HCT116 (cell line): ENCODE measurements at regions not wholly inside any gene's neighbourhood (a gene's known extent, or its start where the extent isn't known, plus 50 kb on each side); places are given as distances from the start of the nearest gene placed in this dataset.

Experiments
- ATAC-seq: fragments of 200-7000 bp; cut with Tn5 transposase; 2 replicates; pipeline ENCODE4 v1.9.1; 2020; ENCODE audit warnings: mild to moderate bottlenecking, moderate library complexity
- BruUV-seq: library from RNA; stranded (reverse); fragments of 400-500 nt; replicated peaks from 2 replicates; lab custom pipeline; 2021; lab: Mats Ljungman, UMichigan
- CTCF ChIA-PET: fragments of 300-600 bp; sonication (Branson Sonifier 250); formaldehyde crosslinking; loops from one replicate; lab custom pipeline; 2021; ENCODE audit warnings: antibody characterized with exemption; lab: Charles Lee
- POLR2A ChIA-PET: fragments of 300-600, 350-600 bp; sonication (Branson Sonifier 250); formaldehyde crosslinking; loops from one replicate; lab custom pipeline; 2021; ENCODE audit warnings: antibody characterized with exemption; lab: Charles Lee
- RAD21 ChIA-PET, 2 experiments: fragments of 300-600 bp; sonication (Branson Sonifier 250); formaldehyde crosslinking; loops; one replicate each; lab custom pipeline; 2023; ENCODE audit warnings: low total read pairs in 2 of 2; ENCODE audit not compliant: uncharacterized antibody in 2 of 2, unreplicated experiment in 2 of 2, low non-redundant PET in 1 of 2; lab: Charles Lee
- DNase-seq: peaks from one replicate; pipeline ENCODE4 v3.0.0-alpha.2; 2010; ENCODE audit warnings: low read depth, low spot score
- H2AFZ ChIP-seq: fragments of 200-600 bp; shearing (Covaris generic), sonication (generic); 2 replicates; pipeline ENCODE4 v1.6.1; 2017; ENCODE audit warnings: low read depth, mixed run types, mixed read lengths, antibody characterized with exemption, low read length; ENCODE audit not compliant: poor library complexity, severe bottlenecking
- H3K27ac ChIP-seq: 2 replicates; pipeline ENCODE4 v1.5.1; 2012; ENCODE audit warnings: low read depth, low read length
- H3K27me3 ChIP-seq: fragments of 200-600 bp; sonication (generic); 2 replicates; pipeline ENCODE4 v1.6.1; 2016; ENCODE audit warnings: mixed run types, low read length, mixed read lengths; ENCODE audit not compliant: insufficient read depth
- H3K36me3 ChIP-seq, 2 experiments: fragments of 200-500 bp in 1 of 2; fragments of 200-600 bp in 1 of 2; sonication (Bioruptor generic) in 1 of 2; sonication (generic) in 1 of 2; 2 replicates each; pipeline versions ENCODE4 v1.5.1 to v1.6.1; 2014 to 2016; ENCODE audit warnings: low read length in 2 of 2, inconsistent platforms in 1 of 2, mixed read lengths in 1 of 2, mixed run types in 1 of 2; ENCODE audit not compliant: insufficient read depth in 2 of 2, control insufficient read depth in 1 of 2
- H3K4me1 ChIP-seq, 2 experiments: fragments of 200-600 bp in 1 of 2; sonication (generic) in 1 of 2; 2 replicates each; pipeline versions ENCODE4 v1.5.1 to v1.6.1; 2012 to 2017; ENCODE audit warnings: low read length in 2 of 2, inconsistent platforms in 1 of 2, mild to moderate bottlenecking in 1 of 2, mixed read lengths in 1 of 2, mixed run types in 1 of 2, moderate library complexity in 1 of 2; ENCODE audit not compliant: insufficient read depth in 2 of 2, control insufficient read depth in 1 of 2
- H3K4me2 ChIP-seq: fragments of 200-600 bp; sonication (generic); 2 replicates; pipeline ENCODE4 v1.6.1; 2017; ENCODE audit warnings: mixed run types, low read length, mixed read lengths
- H3K4me3 ChIP-seq, 2 experiments: fragments of 200-600 bp in 1 of 2; sonication (generic) in 1 of 2; replicated peaks in 1 of 2; 2 replicates each; pipeline ENCODE4 v1.5.1; 2011 to 2016; ENCODE audit warnings: low read length in 2 of 2, control low read depth in 1 of 2, low read depth in 1 of 2, mild to moderate bottlenecking in 1 of 2, mixed read lengths in 1 of 2, mixed run types in 1 of 2
- H3K79me2 ChIP-seq: fragments of 200-600 bp; sonication (generic); 2 replicates; pipeline ENCODE4 v1.6.1; 2017; ENCODE audit warnings: mild to moderate bottlenecking, mixed run types, low read length, moderate library complexity, mixed read lengths; ENCODE audit not compliant: insufficient read depth
- H3K9ac ChIP-seq: fragments of 200-600 bp; sonication (generic); 2 replicates; pipeline ENCODE4 v1.6.1; 2016; ENCODE audit warnings: low read length, mixed read lengths
- H3K9me2 ChIP-seq: fragments of 200-600 bp; sonication (generic), shearing (Covaris generic); 2 replicates; pipeline ENCODE4 v1.6.1; 2017; ENCODE audit warnings: mixed run types, mild to moderate bottlenecking, moderate library complexity; ENCODE audit not compliant: insufficient read depth
- H3K9me3 ChIP-seq, 2 experiments: fragments of 200-500 bp in 1 of 2; fragments of 200-600 bp in 1 of 2; sonication (Bioruptor generic) in 1 of 2; sonication (generic) in 1 of 2; 2 replicates each; pipeline ENCODE4 v1.6.1; 2014 to 2017; ENCODE audit warnings: low read length in 2 of 2, mixed read lengths in 2 of 2, inconsistent platforms in 1 of 2, low read depth in 1 of 2, mild to moderate bottlenecking in 1 of 2, mixed run types in 1 of 2, moderate library complexity in 1 of 2; ENCODE audit not compliant: control insufficient read depth in 1 of 2, insufficient read depth in 1 of 2
- H4K20me1 ChIP-seq: fragments of 200-600 bp; sonication (generic), shearing (Covaris generic); 2 replicates; pipeline ENCODE4 v1.6.1; 2017; ENCODE audit warnings: mixed run types, mild to moderate bottlenecking, moderate library complexity; ENCODE audit not compliant: insufficient read depth
- CBX3 ChIP-seq: IDR thresholded peaks from 2 replicates; pipeline ENCODE4 v1.6.1; 2012; ENCODE audit warnings: low read depth
- CEBPB ChIP-seq: IDR thresholded peaks from 2 replicates; pipeline ENCODE4 v1.6.1; 2012; ENCODE audit warnings: low read depth
- CTCF ChIP-seq, 3 experiments: fragments of 200-600 bp in 1 of 3; sonication (generic) in 1 of 3; IDR thresholded peaks in 2 of 3; conservative IDR thresholded peaks in 1 of 3; 2 replicates each; pipeline ENCODE4 v1.5.1; 2012 to 2017; ENCODE audit warnings: low read depth in 2 of 3, low read length in 2 of 3, antibody characterized with exemption in 1 of 3, borderline replicate concordance in 1 of 3, control low read depth in 1 of 3, mild to moderate bottlenecking in 1 of 3, mixed read lengths in 1 of 3, mixed run types in 1 of 3, moderate library complexity in 1 of 3; ENCODE audit not compliant: insufficient read depth in 1 of 3
- EGR1 ChIP-seq: IDR thresholded peaks from 2 replicates; pipeline ENCODE4 v1.6.1; 2012; ENCODE audit warnings: low read depth
- EZH2phosphoT487 ChIP-seq: fragments of 200-600 bp; IDR thresholded peaks from 2 replicates; pipeline ENCODE4 v1.6.1; 2018; ENCODE audit warnings: antibody characterized with exemption, borderline replicate concordance
- POLR2A ChIP-seq: IDR thresholded peaks from 2 replicates; pipeline ENCODE4 v1.7.0; 2011; ENCODE audit warnings: borderline replicate concordance; ENCODE audit not compliant: insufficient read depth, insufficient read length; ENCODE audit errors: extremely low read depth
- RAD21 ChIP-seq: IDR thresholded peaks from 2 replicates; pipeline ENCODE4 v1.6.1; 2012; ENCODE audit warnings: low read depth, mild to moderate bottlenecking
- REST ChIP-seq: IDR thresholded peaks from 2 replicates; pipeline ENCODE4 v1.6.1; 2012; ENCODE audit warnings: low read depth
- SRF ChIP-seq: IDR thresholded peaks from 2 replicates; pipeline ENCODE4 v1.6.1; 2012; ENCODE audit warnings: low read depth
- YY1 ChIP-seq: IDR thresholded peaks from 2 replicates; pipeline ENCODE4 v1.6.1; 2011; ENCODE audit warnings: low read length, low read depth, moderate library complexity, mild to moderate bottlenecking; ENCODE audit not compliant: insufficient replicate concordance; ENCODE audit errors: extremely low read depth
- intact Hi-C: fragments of 100-400 bp; cut with micrococcal nuclease; formaldehyde crosslinking; loops from 2 replicates; pipeline ENCODE4 v1.10.0; 2022

GRCh38 chr18:61281431-61281830, 51.8 kb upstream of the CDH20 start (continued):
- TF ChIP-seq REST: no peak

- ChIA-PET CTCF (no interaction called here), POLR2A (no interaction called here), RAD21 (no interaction called here)
- H3K4me1 ChIP-seq: no peaks in the 10 kb centered on the region
- H3K27ac ChIP-seq: no peak overlapping the region
- H3K9ac ChIP-seq: no peak overlapping the region
- H3K36me3 ChIP-seq: no peaks in the 10 kb centered on the region
- TF ChIP-seq RAD21 (no peak), POLR2A (no peak), SRF (no peak), EZH2phosphoT487 (no peak), CEBPB (no peak), EGR1 (no peak), CBX3 (no peak), CTCF (IDR thresholded peaks at IDR 0.05 in 2 of 3, conservative IDR thresholded peaks at IDR 0.05 in 1 of 3; ENCODE audit: borderline replicate concordance in 1 of 3, insufficient read depth in 1 of 3, low read depth in 2 of 3, low read length in 2 of 3) (no peak), YY1 (no peak), REST (no peak)
- no peaks in the 10 kb centered on the region for H4K20me1 ChIP-seq
- DNase-seq: no peak
- H3K9me2 ChIP-seq: no peaks in the 10 kb centered on the region
- no peak overlapping the region for H3K4me2 ChIP-seq
- no TSS peak for BruUV-seq
- intact Hi-C loops: no loop called here
- H3K4me3 ChIP-seq: no peak overlapping the region
- H3K79me2 ChIP-seq: no peaks in the 10 kb centered on the region
- ATAC-seq: no peak
- H3K9me3 ChIP-seq: no peaks in the 10 kb centered on the region; a peak in 1 of 4 replicates
- peaks cover 5% of the 10 kb centered on the region; the same call in 1 of the 2 replicates for H3K27me3 ChIP-seq
- no peak overlapping the region for H2AFZ ChIP-seq
Measured at GRCh38 chr18:61282926-61283325, 50.3 kb upstream of the CDH20 start.
